MM.1S (cell line): ENCODE measurements at regions not wholly inside any gene's neighbourhood (a gene's known extent, or its start where the extent isn't known, plus 50 kb on each side); places are given as distances from the start of the nearest gene placed in this dataset.

Experiments used
- CTCF ChIP-seq: fragments of 300-600 bp; sonication (generic); IDR thresholded peaks from 2 replicates; pipeline ENCODE4 v1.5.1; 2016; ENCODE audit warnings: antibody characterized with exemption, low read length, mixed read lengths
- EZH2 ChIP-seq: fragments of 300-600 bp; sonication (generic); optimal IDR thresholded peaks from 2 replicates; pipeline ENCODE3; 2017; ENCODE audit warnings: low read depth, mild to moderate bottlenecking, antibody characterized with exemption, low read length, mixed read lengths
- EZH2phosphoT487 ChIP-seq: fragments of 300-600 bp; sonication (generic); IDR thresholded peaks from 2 replicates; pipeline ENCODE4 v1.6.1; 2018; ENCODE audit warnings: antibody characterized with exemption, low read length

GRCh38 chr21:16324630-16325029, 594.8 kb downstream of the USP25 start:
- no peak for TF ChIP-seq CTCF
- no peak for TF ChIP-seq EZH2
- no peak for TF ChIP-seq EZH2phosphoT487
